Fibroblast of lung (primary cell): ENCODE measurements at regions not wholly inside any gene's neighbourhood (a gene's known extent, or its start where the extent isn't known, plus 50 kb on each side); places are given as distances from the start of the nearest gene placed in this dataset.

Source experiments
- EZH2 ChIP-seq: IDR thresholded peaks from 2 replicates; pipeline ENCODE4 v1.5.1; 2012; ENCODE audit warnings: low read length, control low read depth, mild to moderate bottlenecking; ENCODE audit errors: missing control alignments
- TF ChIP-seq, protein P1 (sequence below), 2 donors: IDR thresholded peaks in 1 of 2; conservative IDR thresholded peaks in 1 of 2; 1 replicate in 1 of 2; 2 replicates in 1 of 2; pipeline ENCODE4 v1.5.1; 2011 to 2012; ENCODE audit warnings: low read length in 2 of 2, control low read depth in 1 of 2, inconsistent platforms in 1 of 2, low read depth in 1 of 2, mild to moderate bottlenecking in 1 of 2

DNA sequence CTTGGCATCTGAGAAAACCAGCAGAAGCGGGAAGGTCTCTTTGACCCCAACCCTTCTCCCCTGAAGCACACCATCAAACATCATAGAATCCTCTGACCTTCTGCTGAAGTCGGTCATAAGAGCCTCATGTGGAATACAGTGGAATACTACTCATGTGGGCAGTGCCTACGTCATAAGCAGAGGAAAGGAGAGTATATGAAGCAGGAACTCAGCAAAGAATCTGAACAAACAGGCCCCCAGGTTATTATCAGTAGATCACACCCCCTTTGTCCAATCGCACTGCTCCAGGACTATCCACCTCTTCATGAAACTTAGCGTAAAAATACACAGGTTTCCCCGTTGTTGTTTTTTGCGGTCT lies 394.1 kb upstream of the PROK2 start:
- TF ChIP-seq, protein P1, sequence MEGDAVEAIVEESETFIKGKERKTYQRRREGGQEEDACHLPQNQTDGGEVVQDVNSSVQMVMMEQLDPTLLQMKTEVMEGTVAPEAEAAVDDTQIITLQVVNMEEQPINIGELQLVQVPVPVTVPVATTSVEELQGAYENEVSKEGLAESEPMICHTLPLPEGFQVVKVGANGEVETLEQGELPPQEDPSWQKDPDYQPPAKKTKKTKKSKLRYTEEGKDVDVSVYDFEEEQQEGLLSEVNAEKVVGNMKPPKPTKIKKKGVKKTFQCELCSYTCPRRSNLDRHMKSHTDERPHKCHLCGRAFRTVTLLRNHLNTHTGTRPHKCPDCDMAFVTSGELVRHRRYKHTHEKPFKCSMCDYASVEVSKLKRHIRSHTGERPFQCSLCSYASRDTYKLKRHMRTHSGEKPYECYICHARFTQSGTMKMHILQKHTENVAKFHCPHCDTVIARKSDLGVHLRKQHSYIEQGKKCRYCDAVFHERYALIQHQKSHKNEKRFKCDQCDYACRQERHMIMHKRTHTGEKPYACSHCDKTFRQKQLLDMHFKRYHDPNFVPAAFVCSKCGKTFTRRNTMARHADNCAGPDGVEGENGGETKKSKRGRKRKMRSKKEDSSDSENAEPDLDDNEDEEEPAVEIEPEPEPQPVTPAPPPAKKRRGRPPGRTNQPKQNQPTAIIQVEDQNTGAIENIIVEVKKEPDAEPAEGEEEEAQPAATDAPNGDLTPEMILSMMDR (conservative IDR thresholded peaks at IDR 0.05 in 1 of 2, IDR thresholded peaks at IDR 0.05 in 1 of 2; ENCODE audit: low read depth in 1 of 2, low read length in 2 of 2), result no peak
- no peak for TF ChIP-seq EZH2
